Mesenchymal stem cell (in vitro differentiated cells and primary cell): ENCODE measurements at regions not wholly inside any gene's neighbourhood (a gene's known extent, or its start where the extent isn't known, plus 50 kb on each side); places are given as distances from the start of the nearest gene placed in this dataset.

Experiments
- DNase-seq: peaks from one replicate; pipeline ENCODE4 v3.0.0-alpha.2; 2013
- H2AFZ ChIP-seq: one replicate; pipeline ENCODE4 v1.6.1; 2013; ENCODE audit warnings: low read depth, mild to moderate bottlenecking, control low read depth, inconsistent platforms, low read length, moderate library complexity
- H2AK5ac ChIP-seq: 2 replicates; pipeline ENCODE4 v1.6.1; 2013; ENCODE audit warnings: low read length, moderate library complexity, mild to moderate bottlenecking, inconsistent platforms; ENCODE audit not compliant: severe bottlenecking
- H2BK120ac ChIP-seq: one replicate; pipeline ENCODE4 v1.6.1; 2013; ENCODE audit warnings: low read depth, mild to moderate bottlenecking, inconsistent platforms, low read length, moderate library complexity
- H2BK12ac ChIP-seq, 2 experiments: one replicate each; pipeline ENCODE4 v1.6.1; 2013; ENCODE audit warnings: inconsistent platforms in 2 of 2, low read length in 2 of 2, mild to moderate bottlenecking in 2 of 2, moderate library complexity in 2 of 2, control low read depth in 1 of 2
- H2BK15ac ChIP-seq: one replicate; pipeline ENCODE4 v1.6.1; 2013; ENCODE audit warnings: mild to moderate bottlenecking, low read depth, inconsistent platforms; ENCODE audit not compliant: poor library complexity, severe bottlenecking
- H2BK5ac ChIP-seq: 2 replicates; pipeline ENCODE4 v1.6.1; 2013; ENCODE audit warnings: low read depth, mild to moderate bottlenecking, low read length, control low read depth, inconsistent platforms; ENCODE audit not compliant: poor library complexity, severe bottlenecking
- H3K14ac ChIP-seq, 2 experiments: one replicate each; pipeline ENCODE4 v1.6.1; 2013; ENCODE audit warnings: inconsistent platforms in 2 of 2, low read length in 2 of 2, control low read depth in 1 of 2, mild to moderate bottlenecking in 1 of 2, moderate library complexity in 1 of 2
- H3K18ac ChIP-seq, 2 experiments: one replicate each; pipeline ENCODE4 v1.6.1; 2013; ENCODE audit warnings: inconsistent platforms in 2 of 2, low read length in 2 of 2, control low read depth in 1 of 2, low read depth in 1 of 2, mild to moderate bottlenecking in 1 of 2
- H3K23ac ChIP-seq, 2 experiments: one replicate each; pipeline ENCODE4 v1.6.1; 2013; ENCODE audit warnings: inconsistent platforms in 2 of 2, low read length in 2 of 2, mild to moderate bottlenecking in 2 of 2, moderate library complexity in 2 of 2, control low read depth in 1 of 2
- H3K27ac ChIP-seq: 2 replicates; pipeline ENCODE4 v1.5.1; 2013; ENCODE audit warnings: mild to moderate bottlenecking, moderate library complexity, low read length, control low read depth, inconsistent platforms; ENCODE audit not compliant: poor library complexity, severe bottlenecking
- H3K27me3 ChIP-seq, 2 experiments: 2 replicates each; pipeline versions ENCODE4 v1.6.1 to v1.7.0; 2013; ENCODE audit warnings: low read length in 2 of 2, mild to moderate bottlenecking in 2 of 2, moderate library complexity in 2 of 2, control low read depth in 1 of 2, inconsistent platforms in 1 of 2; ENCODE audit not compliant: control insufficient read depth in 1 of 2, insufficient read depth in 1 of 2
- H3K36me3 ChIP-seq, 2 experiments: 2 replicates each; pipeline versions ENCODE4 v1.6.1 to v1.7.0; 2013; ENCODE audit warnings: low read length in 2 of 2, control low read depth in 1 of 2, inconsistent platforms in 1 of 2, low read depth in 1 of 2, mild to moderate bottlenecking in 1 of 2; ENCODE audit not compliant: insufficient read depth in 2 of 2, control insufficient read depth in 1 of 2
- H3K4ac ChIP-seq, 2 experiments: one replicate each; pipeline ENCODE4 v1.6.1; 2013; ENCODE audit warnings: inconsistent platforms in 2 of 2, low read length in 2 of 2, mild to moderate bottlenecking in 2 of 2, moderate library complexity in 2 of 2, control low read depth in 1 of 2, low read depth in 1 of 2
- H3K4me1 ChIP-seq: 2 replicates; pipeline ENCODE4 v1.6.1; 2013; ENCODE audit warnings: low read depth, low read length, control low read depth; ENCODE audit not compliant: control insufficient read depth, insufficient read depth
- H3K4me2 ChIP-seq: 2 replicates; pipeline ENCODE4 v1.6.1; 2013; ENCODE audit warnings: low read length, mild to moderate bottlenecking, inconsistent platforms; ENCODE audit not compliant: poor library complexity, severe bottlenecking
- H3K4me3 ChIP-seq, 2 experiments: 2 replicates each; pipeline versions ENCODE4 v1.5.1 to v1.7.0; 2013; ENCODE audit warnings: low read length in 2 of 2, mild to moderate bottlenecking in 2 of 2, control low read depth in 1 of 2, low read depth in 1 of 2; ENCODE audit not compliant: insufficient read depth in 1 of 2
- H3K79me1 ChIP-seq: replicated peaks from 2 replicates; pipeline ENCODE4 v1.6.1; 2013; ENCODE audit warnings: mild to moderate bottlenecking, control low read depth, low read length, inconsistent platforms; ENCODE audit not compliant: poor library complexity, severe bottlenecking
- H3K9ac ChIP-seq: 2 replicates; pipeline ENCODE4 v1.7.0; 2013; ENCODE audit warnings: mild to moderate bottlenecking, low read length, moderate library complexity
- H3K9me3 ChIP-seq: 2 replicates; pipeline ENCODE4 v1.7.0; 2013; ENCODE audit warnings: mild to moderate bottlenecking, low read length; ENCODE audit not compliant: control insufficient read depth
- H4K8ac ChIP-seq: one replicate; pipeline ENCODE4 v1.6.1; 2013; ENCODE audit warnings: inconsistent platforms, mild to moderate bottlenecking, low read length, moderate library complexity
- H4K91ac ChIP-seq: one replicate; pipeline ENCODE4 v1.6.1; 2013; ENCODE audit warnings: mild to moderate bottlenecking, low read length, inconsistent platforms
- WGBS: methylation state at CpG from one replicate; pipeline ENCODE4 v1.1.7; 2013; ENCODE audit warnings: mixed read lengths; 5-methylcytosine and 5-hydroxymethylcytosine counted together

GRCh38 chr9:115777610-115778009 lies 376.0 kb upstream of the PAPPA start:
- 87% methylated on average over 2 of the region's 2 CpGs for WGBS
- Histone ChIP-seq H3K14ac (no peak overlapping the region), H2AFZ (no peak overlapping the region), H3K36me3 (no peaks in the 10 kb centered on the region), H2BK5ac (no peak overlapping the region), H2AK5ac (no peak overlapping the region), H2BK120ac (no peak overlapping the region), H3K4me3 (no peak overlapping the region), H3K9me3 (no peaks in the 10 kb centered on the region), H3K23ac (no peak overlapping the region), H3K27ac (no peak overlapping the region), H3K9ac (no peak overlapping the region), H3K4ac (no peak overlapping the region), H2BK15ac (no peak overlapping the region), H2BK12ac (no peak overlapping the region), H3K79me1 (no peaks in the 10 kb centered on the region), H3K4me1 (no peaks in the 10 kb centered on the region), H4K8ac (no peak overlapping the region), H4K91ac (no peak overlapping the region), H3K18ac (no peak overlapping the region), H3K27me3 (no peaks in the 10 kb centered on the region), H3K4me2 (no peak overlapping the region)
- DNase-seq, result no peak

DNA sequence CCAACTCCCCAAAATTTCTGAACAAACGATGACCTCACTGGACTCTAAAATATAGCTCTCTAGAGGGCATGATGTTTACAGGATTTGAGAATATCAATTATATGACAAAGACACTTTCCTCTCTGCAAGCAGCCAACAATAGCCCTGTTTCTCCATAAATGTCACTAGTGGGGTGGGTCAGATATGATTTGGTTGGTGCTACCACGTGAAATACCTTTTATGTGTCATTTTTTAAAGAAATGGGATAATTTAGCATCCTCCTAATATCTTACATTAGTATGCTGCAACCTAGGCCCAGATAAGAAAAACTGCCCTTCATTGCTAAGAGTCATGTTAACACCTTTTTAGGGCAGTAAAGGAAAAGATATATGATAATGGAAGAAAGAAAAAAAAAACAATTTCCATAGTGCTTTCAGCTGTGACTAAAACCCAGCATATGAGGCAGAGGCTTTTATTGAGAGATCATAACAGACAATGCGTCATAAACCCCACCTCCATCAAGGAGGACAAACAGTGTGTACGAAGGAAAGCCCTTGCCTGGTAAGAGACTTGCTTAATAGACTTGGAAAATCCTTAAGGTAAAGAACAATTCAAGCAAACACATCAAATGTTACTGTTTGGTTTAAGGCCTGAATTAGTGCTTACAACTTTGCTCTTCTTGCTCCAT lies 372.4 kb upstream of the PAPPA start:
- no peak overlapping the region for H2AK5ac ChIP-seq
- H3K4me3 ChIP-seq, result no peak overlapping the region
- peaks cover 5% of the 10 kb centered on the region for H3K9me3 ChIP-seq
- no peak overlapping the region for H3K18ac ChIP-seq
- H2BK15ac ChIP-seq, result no peak overlapping the region
- WGBS, result 100% methylated on average over 1 of the region's 4 CpGs
- no peaks in the 10 kb centered on the region for H3K27me3 ChIP-seq
- H3K23ac ChIP-seq, result no peak overlapping the region
- no peaks in the 10 kb centered on the region for H3K79me1 ChIP-seq
- H2BK5ac ChIP-seq, result no peak overlapping the region
- no peak overlapping the region for H3K14ac ChIP-seq
- H3K4me2 ChIP-seq, result no peak overlapping the region
- H3K4ac ChIP-seq, result no peak overlapping the region
- no peak overlapping the region for H3K27ac ChIP-seq
- H2BK120ac ChIP-seq, result no peak overlapping the region
- H3K9ac ChIP-seq, result no peak overlapping the region
- H4K8ac ChIP-seq, result no peak overlapping the region
- H2AFZ ChIP-seq, result no peak overlapping the region
- H3K36me3 ChIP-seq, result no peaks in the 10 kb centered on the region
- no peaks in the 10 kb centered on the region for H3K4me1 ChIP-seq
- no peak overlapping the region for H2BK12ac ChIP-seq
- no peak overlapping the region for H4K91ac ChIP-seq
- no peak for DNase-seq

DNA sequence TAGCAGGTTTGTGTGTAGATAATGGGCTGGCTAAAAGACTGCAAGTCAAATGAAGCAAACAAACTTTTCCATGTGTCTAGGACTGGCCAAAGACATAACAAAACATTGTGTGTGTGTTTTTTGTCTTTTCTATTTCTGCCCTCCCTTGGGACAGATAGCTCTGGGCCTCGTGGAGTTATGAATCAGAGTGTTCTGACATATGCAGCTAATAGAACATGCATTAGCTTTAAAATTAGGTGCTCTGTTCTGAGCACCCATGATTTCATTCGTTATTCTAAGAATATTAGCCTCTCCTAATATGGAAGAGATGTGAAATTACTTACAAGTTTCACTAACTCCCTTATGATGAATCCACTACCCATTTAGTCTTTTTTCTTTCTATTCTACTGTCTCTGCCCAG lies 367.3 kb upstream of the PAPPA start:
- Histone ChIP-seq H4K91ac (no peak overlapping the region), H2BK5ac (no peak overlapping the region), H3K4ac (no peak overlapping the region), H2BK12ac (no peak overlapping the region), H2BK15ac (no peak overlapping the region), H3K27me3 (no peaks in the 10 kb centered on the region), H3K9ac (peak overlapping the region; percentile 39), H3K4me3 (no peak overlapping the region), H2AK5ac (no peak overlapping the region), H3K27ac (no peak overlapping the region), H3K23ac (no peak overlapping the region), H3K18ac (no peak overlapping the region), H2AFZ (no peak overlapping the region), H3K14ac (no peak overlapping the region), H2BK120ac (no peak overlapping the region), H3K36me3 (no peaks in the 10 kb centered on the region), H3K9me3 (peaks cover 5% of the 10 kb centered on the region), H3K4me2 (no peak overlapping the region), H4K8ac (no peak overlapping the region), H3K4me1 (no peaks in the 10 kb centered on the region), H3K79me1 (no peaks in the 10 kb centered on the region)
- DNase-seq, result peak; percentile 15
- 49% methylated on average over 2 of the region's 2 CpGs for WGBS

GRCh38 chr9:115790520-115790919 lies 363.1 kb upstream of the PAPPA start:
- Histone ChIP-seq H3K36me3 (no peaks in the 10 kb centered on the region), H2BK12ac (no peak overlapping the region), H2AFZ (no peak overlapping the region), H2BK120ac (no peak overlapping the region), H3K9me3 (no peaks in the 10 kb centered on the region), H2BK15ac (no peak overlapping the region), H3K4me2 (no peak overlapping the region), H3K9ac (no peak overlapping the region), H4K91ac (no peak overlapping the region), H3K4me1 (no peaks in the 10 kb centered on the region), H3K18ac (no peak overlapping the region), H3K4me3 (no peak overlapping the region), H3K14ac (no peak overlapping the region), H3K27ac (no peak overlapping the region), H4K8ac (no peak overlapping the region), H3K27me3 (no peaks in the 10 kb centered on the region), H2AK5ac (no peak overlapping the region), H3K4ac (no peak overlapping the region), H2BK5ac (no peak overlapping the region), H3K79me1 (no peaks in the 10 kb centered on the region), H3K23ac (no peak overlapping the region)
- no peak for DNase-seq
- WGBS, result 87% methylated on average over 6 of the region's 6 CpGs
